ENCODE measurements at regions not wholly inside any gene's neighbourhood (a gene's known extent, or its start where the extent isn't known, plus 50 kb on each side); places are given as distances from the start of the nearest gene placed in this dataset.

DNA sequence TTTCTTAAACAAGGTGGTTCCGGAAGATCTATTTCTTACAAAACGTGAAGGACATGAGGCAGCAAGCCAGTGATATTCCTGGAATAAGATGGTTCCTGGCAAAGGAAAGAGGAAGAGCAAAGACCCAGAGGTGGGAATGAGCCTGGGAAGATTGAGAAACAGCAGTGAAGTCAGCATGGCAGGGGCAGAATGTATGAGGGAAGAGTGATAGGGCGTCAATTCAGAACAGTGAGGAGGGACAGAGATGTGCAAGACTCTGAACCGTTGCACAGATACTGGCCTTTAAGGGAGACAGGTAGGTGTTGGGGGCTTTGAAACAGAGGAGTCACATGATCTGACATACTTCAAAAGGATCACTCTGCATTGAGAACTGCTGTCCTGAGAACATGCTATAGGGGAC is 338.3 kb downstream of the CBLN4 start:
- TF ChIP-seq, protein P1, sequence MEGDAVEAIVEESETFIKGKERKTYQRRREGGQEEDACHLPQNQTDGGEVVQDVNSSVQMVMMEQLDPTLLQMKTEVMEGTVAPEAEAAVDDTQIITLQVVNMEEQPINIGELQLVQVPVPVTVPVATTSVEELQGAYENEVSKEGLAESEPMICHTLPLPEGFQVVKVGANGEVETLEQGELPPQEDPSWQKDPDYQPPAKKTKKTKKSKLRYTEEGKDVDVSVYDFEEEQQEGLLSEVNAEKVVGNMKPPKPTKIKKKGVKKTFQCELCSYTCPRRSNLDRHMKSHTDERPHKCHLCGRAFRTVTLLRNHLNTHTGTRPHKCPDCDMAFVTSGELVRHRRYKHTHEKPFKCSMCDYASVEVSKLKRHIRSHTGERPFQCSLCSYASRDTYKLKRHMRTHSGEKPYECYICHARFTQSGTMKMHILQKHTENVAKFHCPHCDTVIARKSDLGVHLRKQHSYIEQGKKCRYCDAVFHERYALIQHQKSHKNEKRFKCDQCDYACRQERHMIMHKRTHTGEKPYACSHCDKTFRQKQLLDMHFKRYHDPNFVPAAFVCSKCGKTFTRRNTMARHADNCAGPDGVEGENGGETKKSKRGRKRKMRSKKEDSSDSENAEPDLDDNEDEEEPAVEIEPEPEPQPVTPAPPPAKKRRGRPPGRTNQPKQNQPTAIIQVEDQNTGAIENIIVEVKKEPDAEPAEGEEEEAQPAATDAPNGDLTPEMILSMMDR (IDR thresholded peaks at IDR 0.05), result no peak
- no peak for TF ChIP-seq POLR2AphosphoS5 (IDR thresholded peaks at IDR 0.05)
- no peak for TF ChIP-seq POLR2A (IDR thresholded peaks at IDR 0.05; ENCODE audit: low read depth)
- TF ChIP-seq EP300 (IDR thresholded peaks at IDR 0.05), result no peak

Data from esophagus muscularis mucosa (tissue), 4 donors.